ENCODE measurements at regions not wholly inside any gene's neighbourhood (a gene's known extent, or its start where the extent isn't known, plus 50 kb on each side); places are given as distances from the start of the nearest gene placed in this dataset.

GRCh38 chr11:30758946-30759504, 172.9 kb upstream of the MPPED2 start:
- Histone ChIP-seq H3K9me3 (no peaks in the 10 kb centered on the region), H3K36me3 (no peaks in the 10 kb centered on the region), H3K27ac (no peak overlapping the region), H3K4me3 (replicated peaks in 1 of 3) (no peak overlapping the region), H3K27me3 (no peaks in the 10 kb centered on the region), H3K4me1 (no peaks in the 10 kb centered on the region)
- TF ChIP-seq, protein P1, sequence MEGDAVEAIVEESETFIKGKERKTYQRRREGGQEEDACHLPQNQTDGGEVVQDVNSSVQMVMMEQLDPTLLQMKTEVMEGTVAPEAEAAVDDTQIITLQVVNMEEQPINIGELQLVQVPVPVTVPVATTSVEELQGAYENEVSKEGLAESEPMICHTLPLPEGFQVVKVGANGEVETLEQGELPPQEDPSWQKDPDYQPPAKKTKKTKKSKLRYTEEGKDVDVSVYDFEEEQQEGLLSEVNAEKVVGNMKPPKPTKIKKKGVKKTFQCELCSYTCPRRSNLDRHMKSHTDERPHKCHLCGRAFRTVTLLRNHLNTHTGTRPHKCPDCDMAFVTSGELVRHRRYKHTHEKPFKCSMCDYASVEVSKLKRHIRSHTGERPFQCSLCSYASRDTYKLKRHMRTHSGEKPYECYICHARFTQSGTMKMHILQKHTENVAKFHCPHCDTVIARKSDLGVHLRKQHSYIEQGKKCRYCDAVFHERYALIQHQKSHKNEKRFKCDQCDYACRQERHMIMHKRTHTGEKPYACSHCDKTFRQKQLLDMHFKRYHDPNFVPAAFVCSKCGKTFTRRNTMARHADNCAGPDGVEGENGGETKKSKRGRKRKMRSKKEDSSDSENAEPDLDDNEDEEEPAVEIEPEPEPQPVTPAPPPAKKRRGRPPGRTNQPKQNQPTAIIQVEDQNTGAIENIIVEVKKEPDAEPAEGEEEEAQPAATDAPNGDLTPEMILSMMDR (IDR thresholded peaks at IDR 0.05), result no peak
- no peak for TF ChIP-seq POLR2A (IDR thresholded peaks at IDR 0.05)
- intact Hi-C loops (cut with DNase I), result no loop called here
- DNase-seq, result no peak
- WGBS, 2 donors, result 80 to 83% methylated on average over 11 of the region's 11 CpGs

GRCh38 chr11:30758518-30758917, 172.4 kb upstream of the MPPED2 start:
- 68 to 86% methylated on average over 1 of the region's 1 CpG for WGBS, 2 donors
- TF ChIP-seq, protein P1 (IDR thresholded peaks at IDR 0.05), result no peak
- TF ChIP-seq POLR2A (IDR thresholded peaks at IDR 0.05), result no peak
- H3K27ac ChIP-seq, result no peak overlapping the region

DNA sequence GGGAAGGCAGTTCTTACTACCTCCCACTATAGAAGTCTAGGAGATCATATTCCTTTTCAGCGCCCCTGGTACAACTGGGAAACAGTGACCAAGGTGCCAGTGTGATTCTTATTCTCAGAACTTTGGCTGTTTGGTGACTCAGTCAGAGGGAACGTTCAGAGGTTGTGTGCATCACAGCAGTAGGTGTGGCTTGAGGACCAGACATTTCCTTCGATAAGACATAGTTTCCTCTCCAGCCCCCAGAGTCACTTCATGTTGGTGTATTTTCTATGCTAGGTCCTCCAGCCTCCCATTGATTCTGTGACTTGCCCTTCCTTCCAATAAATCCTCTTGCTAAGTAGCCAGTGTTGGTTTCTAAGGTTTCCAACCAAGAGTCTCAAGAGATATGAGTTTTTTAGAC, 171.9 kb upstream of the MPPED2 start:
- DNase-seq, result no peak

More at GRCh38 chr11:30758518-30758917, 172.4 kb upstream of the MPPED2 start:
- Histone ChIP-seq H3K27me3 (no peaks in the 10 kb centered on the region), H3K9me3 (no peaks in the 10 kb centered on the region), H3K4me3 (replicated peaks in 1 of 3) (no peak overlapping the region), H3K4me1 (no peaks in the 10 kb centered on the region), H3K36me3 (no peaks in the 10 kb centered on the region)
- no peak for DNase-seq
- intact Hi-C loops (cut with DNase I), result no loop called here

GRCh38 chr11:30753994-30754393, 167.8 kb upstream of the MPPED2 start:
- no peaks in the 10 kb centered on the region for H3K9me3 ChIP-seq
- intact Hi-C loops (cut with DNase I), result no loop called here

More for the DNA sequence above, 171.9 kb upstream of the MPPED2 start:
- no peaks in the 10 kb centered on the region for H3K9me3 ChIP-seq
- 75 to 81% methylated on average over 3 of the region's 3 CpGs for WGBS, 2 donors
- no peaks in the 10 kb centered on the region for H3K4me1 ChIP-seq
- intact Hi-C loops (cut with DNase I), result no loop called here
- no peaks in the 10 kb centered on the region for H3K36me3 ChIP-seq
- TF ChIP-seq POLR2A (IDR thresholded peaks at IDR 0.05), result no peak
- TF ChIP-seq, protein P1 (IDR thresholded peaks at IDR 0.05), result no peak
- no peaks in the 10 kb centered on the region for H3K27me3 ChIP-seq
- no peak overlapping the region for H3K27ac ChIP-seq
- H3K4me3 ChIP-seq (replicated peaks in 1 of 3), result no peak overlapping the region

GRCh38 chr11:30753504-30753903, 167.4 kb upstream of the MPPED2 start:
- Histone ChIP-seq H3K4me1 (no peaks in the 10 kb centered on the region), H3K27me3 (no peaks in the 10 kb centered on the region), H3K4me3 (replicated peaks in 1 of 3) (no peak overlapping the region), H3K9me3 (no peaks in the 10 kb centered on the region), H3K27ac (no peak overlapping the region), H3K36me3 (no peaks in the 10 kb centered on the region)
- TF ChIP-seq, protein P1 (IDR thresholded peaks at IDR 0.05), result no peak
- no peak for TF ChIP-seq POLR2A (IDR thresholded peaks at IDR 0.05)
- 82 to 88% methylated on average over 5 of the region's 5 CpGs for WGBS, 2 donors
- intact Hi-C loops (cut with DNase I), result no loop called here
- no peak for DNase-seq

More at GRCh38 chr11:30753994-30754393, 167.8 kb upstream of the MPPED2 start:
- Histone ChIP-seq H3K27me3 (no peaks in the 10 kb centered on the region), H3K27ac (no peak overlapping the region), H3K36me3 (no peaks in the 10 kb centered on the region), H3K4me1 (no peaks in the 10 kb centered on the region), H3K4me3 (replicated peaks in 1 of 3) (no peak overlapping the region)
- DNase-seq, result no peak
- TF ChIP-seq, protein P1 (IDR thresholded peaks at IDR 0.05), result no peak
- no peak for TF ChIP-seq POLR2A (IDR thresholded peaks at IDR 0.05)
- 61 to 63% methylated on average over 2 of the region's 2 CpGs for WGBS, 2 donors

Measured in thyroid gland (tissue), 4 donors.